NCI-H2196 (cell line): ENCODE measurements at regions not wholly inside any gene's neighbourhood (a gene's known extent, or its start where the extent isn't known, plus 50 kb on each side); places are given as distances from the start of the nearest gene placed in this dataset.
A peak's percentile ranks its signal among the peaks of the same experiment; 100 is the strongest.
"Not testable (repeated sequence)": the region's sequence is repeated elsewhere in the genome, so short reads cannot be mapped to it uniquely, and the experiment has no call there.

ENCODE experiments used
- DNase-seq: peaks from one replicate; lab custom pipeline; 2025; ENCODE audit not compliant: unreplicated experiment; lab: John Stamatoyannopoulos, UW

- no peak for DNase-seq
These were observed 196.0 kb upstream of the NCAM2 start for GRCh38 chr21:20802201-20802600.

- no peak for DNase-seq
These were observed 195.5 kb upstream of the NCAM2 start for GRCh38 chr21:20802631-20803260.

DNA sequence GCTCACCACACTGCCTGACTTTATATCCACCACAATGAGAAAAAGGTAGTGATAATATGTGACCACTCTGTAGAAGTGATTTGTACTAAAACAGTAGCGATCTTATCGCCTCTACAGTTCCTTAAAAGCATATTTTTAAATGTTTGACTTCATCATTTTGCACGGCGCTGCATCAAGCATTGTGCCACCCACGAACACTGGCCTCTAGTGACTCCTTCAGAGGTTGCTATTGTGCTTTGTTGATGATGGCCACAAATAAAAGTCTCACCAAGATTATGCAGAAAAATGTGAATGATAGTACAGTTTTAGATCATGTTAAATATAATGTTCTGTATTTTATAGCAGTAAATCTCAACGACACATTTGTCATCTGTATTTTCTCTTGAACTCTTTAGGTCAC lies 186.5 kb upstream of the NCAM2 start:
- DNase-seq = no peak

DNA sequence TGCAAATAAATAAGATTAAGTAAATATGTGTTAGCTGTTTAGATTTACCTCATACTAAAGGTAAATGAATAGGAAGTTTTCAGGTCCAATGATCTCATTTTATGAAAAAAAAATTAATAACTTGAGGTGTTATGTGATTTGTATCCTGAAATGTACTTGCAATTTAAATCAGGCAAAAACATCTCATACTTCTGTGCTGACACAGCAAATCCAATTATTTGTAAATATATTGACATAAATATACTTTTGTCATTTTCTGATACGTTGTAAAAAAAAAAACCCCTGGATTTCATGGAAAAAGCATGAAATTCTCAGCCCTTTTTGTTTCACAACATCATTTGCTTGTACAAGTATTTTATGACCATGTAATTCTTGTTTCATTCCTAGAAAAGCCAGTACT lies 184.1 kb upstream of the NCAM2 start:
- DNase-seq = no peak

GRCh38 chr21:20822666-20823065 lies 175.5 kb upstream of the NCAM2 start:
- no peak for DNase-seq

GRCh38 chr21:20852866-20853265 lies 145.3 kb upstream of the NCAM2 start:
- no peak for DNase-seq

DNA sequence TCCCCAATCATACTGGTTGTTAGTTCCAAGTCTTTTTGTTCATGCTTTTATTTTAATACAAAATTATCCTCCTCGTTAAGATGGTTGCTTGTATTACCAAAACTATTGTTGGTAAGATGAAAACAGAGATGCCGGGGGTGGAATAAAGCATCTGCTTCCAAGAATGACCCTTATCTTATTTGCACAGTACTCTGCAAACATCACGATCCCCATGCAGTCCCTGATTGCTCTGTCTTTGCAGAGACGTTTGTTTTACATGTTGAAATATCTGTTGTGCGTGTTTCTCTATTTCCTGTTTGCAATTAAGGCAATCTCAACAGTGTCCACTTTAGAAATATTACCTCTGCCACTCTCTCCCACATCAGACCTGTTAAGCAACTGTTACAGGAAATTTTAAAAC lies 141.3 kb upstream of the NCAM2 start:
- peak; percentile 80 for DNase-seq

GRCh38 chr21:20874202-20874601 lies 124.0 kb upstream of the NCAM2 start:
- no peak for DNase-seq

GRCh38 chr21:20875742-20876141 lies 122.5 kb upstream of the NCAM2 start:
- peak; percentile 42 for DNase-seq

GRCh38 chr21:20877976-20878375 lies 120.2 kb upstream of the NCAM2 start:
- no peak for DNase-seq

- peak; percentile 66 for DNase-seq
These were observed 115.5 kb upstream of the NCAM2 start for GRCh38 chr21:20882462-20883407.

- DNase-seq = no peak
These were observed 114.8 kb upstream of the NCAM2 start for GRCh38 chr21:20883408-20883800.

GRCh38 chr21:20902511-20902910 lies 95.7 kb upstream of the NCAM2 start:
- no peak for DNase-seq

DNA sequence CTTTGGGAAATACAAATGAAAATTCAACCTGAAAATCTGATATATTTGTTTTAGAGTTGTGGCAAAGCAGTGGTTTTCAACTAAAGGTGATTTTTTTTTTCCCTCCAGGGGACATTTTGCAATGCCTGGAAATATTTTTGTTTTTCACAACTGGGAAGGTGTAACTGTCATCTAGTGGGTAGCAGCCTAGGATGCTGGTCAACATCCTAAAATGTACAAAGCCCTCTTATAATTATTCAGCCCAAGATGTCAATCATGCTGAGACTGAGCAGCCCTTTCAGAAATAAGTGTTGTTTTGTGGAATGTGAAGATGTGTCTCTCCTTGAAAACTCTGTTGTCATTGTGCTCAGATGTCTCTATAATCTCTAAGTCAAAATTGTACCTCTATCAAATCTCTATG lies 95.2 kb upstream of the NCAM2 start:
- no peak for DNase-seq

DNA sequence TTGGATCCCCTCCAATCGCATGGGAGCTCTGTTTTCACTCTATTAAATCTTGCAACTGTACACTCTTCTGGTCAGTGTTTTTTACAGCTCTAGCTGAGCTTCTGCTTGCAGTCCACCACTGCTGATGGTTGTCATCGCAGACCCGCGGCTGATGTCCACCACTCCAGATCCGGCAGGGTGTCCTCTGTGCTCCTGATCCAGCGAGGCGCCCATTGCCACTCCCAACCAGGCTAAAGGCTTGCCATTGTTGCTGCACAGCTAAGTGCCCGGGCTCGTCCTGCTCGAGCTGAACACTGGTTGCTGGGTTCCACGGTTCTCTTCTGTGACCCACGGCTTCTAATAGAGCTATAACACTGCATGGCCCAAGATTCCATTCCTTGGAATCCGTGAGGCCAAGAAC lies 70.7 kb upstream of the NCAM2 start:
- not testable (repeated sequence) for DNase-seq

DNA sequence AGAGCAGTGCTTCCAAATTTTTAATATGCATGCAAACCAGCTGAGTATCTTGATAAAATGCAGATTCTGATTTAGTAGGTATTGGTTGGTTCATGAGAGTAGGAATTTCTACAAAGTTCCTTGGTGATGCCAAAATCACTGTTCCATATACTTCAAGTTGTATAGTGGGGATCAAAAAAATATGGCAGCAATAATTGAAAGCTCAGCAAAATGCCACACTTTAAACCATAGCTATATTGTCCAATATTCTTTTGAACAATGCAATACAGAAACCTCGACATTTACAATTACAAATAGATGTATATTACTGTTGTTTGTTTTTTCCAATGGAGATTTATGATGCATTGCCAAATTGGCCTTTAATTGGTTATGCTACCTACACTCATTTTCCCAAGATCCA lies 55.7 kb upstream of the NCAM2 start:
- no peak for DNase-seq

- DNase-seq = no peak
These were observed 54.6 kb upstream of the NCAM2 start for GRCh38 chr21:20943561-20943997.

DNA sequence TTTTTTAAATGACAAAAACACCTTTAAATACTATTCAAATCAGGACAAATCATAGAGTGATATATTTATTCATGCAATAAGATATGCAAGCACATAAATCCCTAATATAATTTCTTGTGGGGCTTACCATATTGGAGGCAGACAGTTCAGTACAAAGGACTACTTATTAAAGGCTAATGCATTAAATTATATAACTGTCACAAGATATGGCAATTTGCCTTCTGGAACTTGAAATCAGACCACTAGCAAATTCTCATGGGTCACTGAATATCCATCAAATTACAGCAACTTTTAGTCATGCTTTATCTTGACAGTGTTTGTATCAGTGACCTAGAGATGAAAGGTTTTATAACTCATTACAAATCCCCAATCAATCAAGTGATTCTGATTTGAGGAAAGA lies 54.1 kb upstream of the NCAM2 start:
- DNase-seq = no peak

DNA sequence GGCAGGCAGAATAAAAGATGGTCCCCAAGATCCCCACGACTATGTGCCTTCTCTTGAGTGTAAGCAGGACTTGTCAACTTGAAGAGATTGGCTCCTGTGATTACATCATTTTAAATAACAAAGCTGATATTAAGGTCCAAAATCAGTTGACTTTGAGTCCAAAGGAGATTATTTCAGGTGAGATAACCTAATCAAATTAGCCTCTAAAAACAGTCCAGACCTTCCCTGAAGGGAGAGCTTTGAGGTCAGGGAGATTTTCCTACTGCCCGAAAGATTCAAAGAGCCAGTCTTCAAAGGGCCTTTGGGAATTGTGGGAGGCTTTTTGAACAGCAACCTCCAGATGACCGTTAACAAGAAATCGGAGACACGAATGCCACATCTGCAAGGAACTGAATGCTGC lies 51.5 kb upstream of the NCAM2 start:
- no peak for DNase-seq
